ENCODE measurements at regions not wholly inside any gene's neighbourhood (a gene's known extent, or its start where the extent isn't known, plus 50 kb on each side); places are given as distances from the start of the nearest gene placed in this dataset.

GRCh38 chr5:89069591-89069990, 186.6 kb upstream of the MEF2C start:
- no peaks in the 10 kb centered on the region for H4K20me1 ChIP-seq (ENCODE audit: low read depth, low read length)
- H3K9me2 ChIP-seq (replicated peaks; ENCODE audit: insufficient read depth, low read length) = no peaks in the 10 kb centered on the region
- H3K9ac ChIP-seq (ENCODE audit: low read length) = no peak overlapping the region
- no peaks in the 10 kb centered on the region for H3K9me3 ChIP-seq (ENCODE audit: insufficient read depth, low read length)
- no peaks in the 10 kb centered on the region for H3K36me3 ChIP-seq (ENCODE audit: low read length)
- no peaks in the 10 kb centered on the region for H3K79me2 ChIP-seq (ENCODE audit: insufficient read depth, low read length)
- H3F3A ChIP-seq (ENCODE audit: insufficient read depth) = no peaks in the 10 kb centered on the region
- TF ChIP-seq EZH2phosphoT487 (conservative IDR thresholded peaks at IDR 0.05; ENCODE audit: low read length) (no peak), CTCF (IDR thresholded peaks at IDR 0.05; ENCODE audit: insufficient read depth, low read length, poor library complexity, severe bottlenecking) (no peak)
- H3K4me3 ChIP-seq (ENCODE audit: insufficient read depth, low read length, poor library complexity, severe bottlenecking) = no peak overlapping the region
- H3K4me2 ChIP-seq (ENCODE audit: low read depth, low read length, poor library complexity, severe bottlenecking) = no peak overlapping the region
- H2AFZ ChIP-seq (ENCODE audit: low read depth, low read length, severe bottlenecking) = no peak overlapping the region
- no peaks in the 10 kb centered on the region for H3K27me3 ChIP-seq (ENCODE audit: low read length)
- H3K27ac ChIP-seq (ENCODE audit: low read depth, low read length) = no peak overlapping the region

- no peaks in the 10 kb centered on the region for H3K27me3 ChIP-seq (ENCODE audit: low read length)
- no peaks in the 10 kb centered on the region for H4K20me1 ChIP-seq (ENCODE audit: low read depth, low read length)
- no peak overlapping the region for H3K4me2 ChIP-seq (ENCODE audit: low read depth, low read length, poor library complexity, severe bottlenecking)
- no peak overlapping the region for H3K4me3 ChIP-seq (ENCODE audit: insufficient read depth, low read length, poor library complexity, severe bottlenecking)
- H3F3A ChIP-seq (ENCODE audit: insufficient read depth) = no peaks in the 10 kb centered on the region
- no peaks in the 10 kb centered on the region for H3K79me2 ChIP-seq (ENCODE audit: insufficient read depth, low read length)
- H3K36me3 ChIP-seq (ENCODE audit: low read length) = no peaks in the 10 kb centered on the region
- H3K9me3 ChIP-seq (ENCODE audit: insufficient read depth, low read length) = no peaks in the 10 kb centered on the region
- no peak overlapping the region for H2AFZ ChIP-seq (ENCODE audit: low read depth, low read length, severe bottlenecking)
- no peak for TF ChIP-seq CTCF (IDR thresholded peaks at IDR 0.05; ENCODE audit: insufficient read depth, low read length, poor library complexity, severe bottlenecking)
- TF ChIP-seq EZH2phosphoT487 (conservative IDR thresholded peaks at IDR 0.05; ENCODE audit: low read length) = no peak
- no peak overlapping the region for H3K9ac ChIP-seq (ENCODE audit: low read length)
- no peaks in the 10 kb centered on the region for H3K9me2 ChIP-seq (replicated peaks; ENCODE audit: insufficient read depth, low read length)
- no peak overlapping the region for H3K27ac ChIP-seq (ENCODE audit: low read depth, low read length)
Observed at GRCh38 chr5:89067362-89067761, 184.4 kb upstream of the MEF2C start.

- no peaks in the 10 kb centered on the region for H3K9me2 ChIP-seq (replicated peaks; ENCODE audit: insufficient read depth, low read length)
- H3K36me3 ChIP-seq (ENCODE audit: low read length) = no peaks in the 10 kb centered on the region
- no peak overlapping the region for H3K4me3 ChIP-seq (ENCODE audit: insufficient read depth, low read length, poor library complexity, severe bottlenecking)
- TF ChIP-seq CTCF (IDR thresholded peaks at IDR 0.05; ENCODE audit: insufficient read depth, low read length, poor library complexity, severe bottlenecking) = no peak
- no peak overlapping the region for H3K27ac ChIP-seq (ENCODE audit: low read depth, low read length)
- H4K20me1 ChIP-seq (ENCODE audit: low read depth, low read length) = no peaks in the 10 kb centered on the region
- no peaks in the 10 kb centered on the region for H3K79me2 ChIP-seq (ENCODE audit: insufficient read depth, low read length)
- no peak overlapping the region for H2AFZ ChIP-seq (ENCODE audit: low read depth, low read length, severe bottlenecking)
- no peaks in the 10 kb centered on the region for H3K9me3 ChIP-seq (ENCODE audit: insufficient read depth, low read length)
- H3K4me2 ChIP-seq (ENCODE audit: low read depth, low read length, poor library complexity, severe bottlenecking) = no peak overlapping the region
- no peaks in the 10 kb centered on the region for H3F3A ChIP-seq (ENCODE audit: insufficient read depth)
- no peak overlapping the region for H3K9ac ChIP-seq (ENCODE audit: low read length)
- H3K27me3 ChIP-seq (ENCODE audit: low read length) = no peaks in the 10 kb centered on the region
Observed at GRCh38 chr5:89065919-89066318, 182.9 kb upstream of the MEF2C start.

GRCh38 chr5:89064736-89065135, 181.8 kb upstream of the MEF2C start:
- no peak overlapping the region for H3K4me2 ChIP-seq (ENCODE audit: low read depth, low read length, poor library complexity, severe bottlenecking)

More at GRCh38 chr5:89064736-89065135, 181.8 kb upstream of the MEF2C start:
- Histone ChIP-seq H2AFZ (ENCODE audit: low read depth, low read length, severe bottlenecking) (no peak overlapping the region), H3K9me3 (ENCODE audit: insufficient read depth, low read length) (no peaks in the 10 kb centered on the region), H4K20me1 (ENCODE audit: low read depth, low read length) (no peaks in the 10 kb centered on the region), H3K9me2 (replicated peaks; ENCODE audit: insufficient read depth, low read length) (no peaks in the 10 kb centered on the region), H3K9ac (ENCODE audit: low read length) (no peak overlapping the region), H3K27me3 (ENCODE audit: low read length) (no peaks in the 10 kb centered on the region), H3F3A (ENCODE audit: insufficient read depth) (no peaks in the 10 kb centered on the region), H3K79me2 (ENCODE audit: insufficient read depth, low read length) (no peaks in the 10 kb centered on the region), H3K27ac (ENCODE audit: low read depth, low read length) (no peak overlapping the region), H3K4me3 (ENCODE audit: insufficient read depth, low read length, poor library complexity, severe bottlenecking) (no peak overlapping the region), H3K36me3 (ENCODE audit: low read length) (no peaks in the 10 kb centered on the region)
- TF ChIP-seq CTCF (IDR thresholded peaks at IDR 0.05; ENCODE audit: insufficient read depth, low read length, poor library complexity, severe bottlenecking) = no peak
- no peak for TF ChIP-seq EZH2phosphoT487 (conservative IDR thresholded peaks at IDR 0.05; ENCODE audit: low read length)

Data from SU-DHL-6 (cell line).